H4 (cell line): ENCODE measurements at regions not wholly inside any gene's neighbourhood (a gene's known extent, or its start where the extent isn't known, plus 50 kb on each side); places are given as distances from the start of the nearest gene placed in this dataset.
"Not testable (repeated sequence)": the region's sequence is repeated elsewhere in the genome, so short reads cannot be mapped to it uniquely, and the experiment has no call there.

Source experiments
- DNase-seq: peaks from one replicate; pipeline ENCODE4 v3.0.0-alpha.2; 2015; ENCODE audit warnings: low spot score

- no peak for DNase-seq
Observed at GRCh38 chr6:815348-815738, 122.4 kb upstream of the EXOC2 start.

DNA sequence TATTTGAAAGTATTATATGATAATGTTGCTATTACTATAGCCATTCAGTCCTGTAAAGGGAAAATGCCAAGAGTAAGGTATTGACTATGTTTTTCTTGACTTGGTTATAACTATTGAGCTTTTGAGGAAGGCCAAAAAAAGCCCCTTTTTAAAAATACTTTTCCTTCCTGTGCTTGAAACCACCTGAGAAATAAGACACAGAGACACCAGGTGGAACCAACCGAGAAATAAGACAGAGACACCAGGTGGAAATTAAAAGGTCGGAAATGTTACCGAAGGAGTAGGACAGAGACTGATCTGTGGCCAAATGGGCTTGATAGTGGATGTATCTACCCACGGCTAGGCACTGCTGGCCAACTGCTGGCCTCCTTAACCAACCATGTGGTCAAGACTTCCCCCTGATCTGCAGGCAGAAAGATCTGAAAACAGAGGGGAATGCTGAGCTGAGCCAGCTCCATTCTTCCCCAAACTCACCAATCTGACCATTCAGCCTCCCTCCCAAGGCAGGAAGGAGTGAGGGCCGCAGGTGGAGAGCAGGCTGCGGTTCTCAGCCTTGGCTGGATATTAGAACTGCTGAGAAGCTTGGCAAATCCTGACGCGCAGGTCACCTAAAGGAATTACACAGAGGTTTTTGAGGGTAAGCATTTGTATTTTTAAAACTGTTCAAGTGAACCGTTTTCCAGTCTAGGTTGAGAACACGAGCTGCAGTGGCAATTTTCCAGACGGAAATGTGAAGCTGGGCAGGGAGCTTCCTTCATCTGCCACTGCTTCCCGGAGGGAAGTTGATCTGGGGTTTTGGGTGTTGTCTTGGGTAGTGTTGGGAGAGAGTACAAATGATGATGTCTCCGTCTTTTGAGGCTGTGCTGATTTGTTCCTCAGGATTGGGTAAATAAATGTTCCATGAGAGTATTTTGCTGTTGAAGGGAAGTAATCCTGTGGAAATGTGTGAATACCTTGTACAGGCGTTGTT is 121.7 kb upstream of the EXOC2 start:
- DNase-seq = no peak

GRCh38 chr6:811831-812230 is 118.9 kb upstream of the EXOC2 start:
- no peak for DNase-seq

GRCh38 chr6:811191-811590 is 118.3 kb upstream of the EXOC2 start:
- DNase-seq = no peak

DNA sequence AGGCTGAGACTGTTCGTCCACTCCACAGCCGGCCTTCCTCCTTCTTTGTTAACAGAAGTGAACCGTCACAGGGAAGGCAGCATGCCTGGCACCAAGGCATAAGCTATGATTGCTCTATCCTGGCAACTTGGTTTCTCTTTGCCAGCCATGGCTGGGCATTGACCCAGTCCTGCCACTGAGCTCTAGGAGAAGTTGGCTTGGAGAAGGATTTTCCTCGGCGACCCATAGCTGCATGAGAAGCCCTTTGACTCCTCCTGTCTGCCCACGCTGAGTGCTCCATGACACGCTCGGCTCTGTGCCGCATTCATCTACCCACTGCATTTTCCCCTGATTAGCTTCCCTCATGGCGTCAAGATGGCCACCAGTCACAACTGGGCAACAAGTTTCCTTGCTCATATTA is 111.8 kb upstream of the EXOC2 start:
- no peak for DNase-seq

DNA sequence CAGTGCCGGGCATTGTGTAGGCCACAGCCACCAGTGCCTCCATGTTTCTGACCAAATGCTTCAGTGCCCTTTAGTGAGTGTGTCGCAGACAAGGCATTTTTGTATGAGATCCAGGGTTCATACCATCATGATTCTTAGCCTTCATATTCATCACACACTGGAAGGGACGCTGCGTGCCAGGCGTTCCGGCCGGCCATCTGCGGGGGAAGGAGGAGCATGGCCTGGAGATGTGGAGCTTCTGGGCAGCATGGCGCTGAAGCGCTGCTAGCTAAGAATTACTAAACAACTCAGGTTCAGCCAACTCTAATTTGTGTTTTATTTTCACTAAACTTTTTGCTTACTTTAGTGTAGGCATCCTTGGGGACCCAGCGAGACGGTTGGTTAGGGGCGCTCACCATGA is 111.4 kb upstream of the EXOC2 start:
- no peak for DNase-seq

GRCh38 chr6:803191-803977 is 110.4 kb upstream of the EXOC2 start:
- no peak for DNase-seq

DNA sequence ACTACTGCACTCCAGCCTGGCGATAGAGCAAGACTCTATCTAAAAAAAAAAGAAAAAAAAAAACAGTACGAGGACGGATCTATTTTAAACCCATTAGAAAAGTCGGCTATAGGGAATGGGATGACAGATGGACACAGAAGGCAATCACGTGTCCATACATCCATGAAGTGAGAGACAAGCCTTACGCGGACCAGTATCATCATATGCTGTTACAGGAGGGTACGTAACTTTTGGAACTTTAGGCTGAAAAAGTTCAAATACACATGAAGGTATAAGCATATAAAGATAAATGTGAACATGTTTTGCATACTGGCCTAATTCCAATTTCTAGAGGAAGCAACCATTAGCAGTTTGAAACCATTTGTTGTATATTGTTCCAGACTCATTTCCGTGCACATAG is 109.8 kb upstream of the EXOC2 start:
- no peak for DNase-seq

DNA sequence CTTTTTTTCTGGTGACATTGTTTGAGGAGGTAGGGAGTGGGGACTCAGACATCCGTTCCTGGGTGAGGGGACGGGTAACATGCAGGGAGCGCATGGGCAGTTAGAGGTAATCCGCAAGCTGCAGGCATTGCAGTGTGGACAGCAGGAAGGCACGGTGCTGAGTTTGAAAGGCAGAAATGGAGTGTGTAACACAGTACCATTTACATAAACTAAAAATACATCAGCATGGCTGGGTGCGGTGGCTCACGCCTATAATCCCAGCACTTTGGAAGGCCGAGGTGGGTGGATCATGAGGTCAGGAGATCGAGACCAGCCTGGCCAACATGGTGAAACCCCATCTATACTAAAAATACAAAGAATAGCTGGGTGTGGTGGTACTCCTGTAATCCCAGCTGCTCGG is 109.3 kb upstream of the EXOC2 start:
- not testable (repeated sequence) for DNase-seq

GRCh38 chr6:799769-800168 is 106.8 kb upstream of the EXOC2 start:
- DNase-seq = no peak

DNA sequence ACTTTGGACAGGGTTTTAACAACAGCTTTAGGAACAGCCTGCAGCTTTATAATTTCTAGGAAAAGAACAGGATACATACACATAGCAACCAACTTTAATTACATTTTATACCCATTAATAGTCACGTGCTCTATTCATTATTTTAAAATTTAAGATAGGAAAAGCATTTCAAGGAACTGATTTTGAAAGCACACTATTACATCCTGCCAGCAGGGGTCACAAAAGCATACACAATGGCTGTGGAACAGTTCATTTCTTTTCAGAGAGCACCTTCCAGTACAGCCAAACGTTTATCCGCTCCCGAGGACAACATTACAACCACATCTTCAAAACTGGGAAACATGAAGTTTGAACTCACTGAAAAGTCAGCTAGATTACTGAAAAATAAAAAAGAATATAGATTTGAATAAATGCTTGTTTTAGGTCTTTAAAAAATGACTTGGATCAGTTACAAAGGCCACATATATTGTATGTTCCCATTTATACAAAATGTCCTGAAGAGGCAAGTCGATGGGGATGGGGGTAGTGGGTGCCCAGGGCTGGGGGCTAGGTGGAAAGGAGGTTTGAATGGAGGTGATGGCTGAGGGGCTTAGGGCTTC is 104.6 kb upstream of the EXOC2 start:
- DNase-seq = peak; percentile 62

DNA sequence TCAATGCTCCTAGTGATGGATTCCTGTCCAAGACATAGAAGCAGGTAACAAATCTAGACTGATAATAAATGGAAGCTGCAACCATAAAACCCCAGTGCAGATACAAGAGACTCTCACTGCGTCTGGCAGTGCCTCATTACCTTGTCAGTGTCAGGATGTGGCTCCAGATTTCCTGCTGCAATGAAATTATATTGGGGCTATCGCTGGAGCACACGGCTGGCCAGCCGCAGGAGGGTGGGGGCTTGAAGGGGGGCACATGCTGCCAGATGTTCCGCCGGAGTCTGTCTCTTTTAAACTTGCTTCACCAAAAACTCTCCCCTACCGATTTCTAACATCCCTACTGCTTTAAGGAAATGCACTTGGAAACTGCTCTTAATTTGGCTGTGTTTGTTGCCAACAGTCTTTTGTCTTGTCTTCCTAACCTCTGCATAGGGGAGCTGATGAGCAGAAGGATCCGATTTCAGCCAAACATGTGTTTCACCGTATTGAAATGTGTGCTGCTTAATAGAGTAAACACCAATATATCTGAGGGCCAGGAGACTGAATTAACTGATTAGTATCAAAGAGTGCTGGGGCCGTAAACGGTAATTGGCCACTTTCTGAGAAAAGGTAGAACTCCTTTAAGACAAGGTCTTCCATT is 102.2 kb upstream of the EXOC2 start:
- DNase-seq = no peak

- no peak for DNase-seq
Observed at GRCh38 chr6:793261-793660, 100.3 kb upstream of the EXOC2 start.

DNA sequence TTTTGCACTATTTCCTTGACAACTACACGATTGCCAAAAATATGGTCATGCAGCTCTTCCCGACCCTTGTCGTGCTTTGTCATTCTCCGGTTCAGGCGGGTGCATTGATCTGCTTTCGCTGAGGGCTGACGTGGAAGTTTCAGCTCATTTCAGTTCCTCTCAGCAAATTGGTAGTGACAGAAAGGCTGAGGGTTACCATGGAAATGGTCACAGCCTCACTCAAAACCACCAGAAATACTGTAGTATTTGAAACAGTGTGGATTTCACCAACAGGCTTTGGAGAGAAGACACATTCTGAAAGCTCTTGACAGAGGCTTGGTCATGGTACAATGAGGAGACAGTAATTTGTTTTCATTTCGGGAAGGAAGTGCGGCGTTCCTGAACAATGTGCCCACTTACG is 99.7 kb upstream of the EXOC2 start:
- no peak for DNase-seq

- DNase-seq = no peak
Observed at GRCh38 chr6:788058-788457, 95.1 kb upstream of the EXOC2 start.

DNA sequence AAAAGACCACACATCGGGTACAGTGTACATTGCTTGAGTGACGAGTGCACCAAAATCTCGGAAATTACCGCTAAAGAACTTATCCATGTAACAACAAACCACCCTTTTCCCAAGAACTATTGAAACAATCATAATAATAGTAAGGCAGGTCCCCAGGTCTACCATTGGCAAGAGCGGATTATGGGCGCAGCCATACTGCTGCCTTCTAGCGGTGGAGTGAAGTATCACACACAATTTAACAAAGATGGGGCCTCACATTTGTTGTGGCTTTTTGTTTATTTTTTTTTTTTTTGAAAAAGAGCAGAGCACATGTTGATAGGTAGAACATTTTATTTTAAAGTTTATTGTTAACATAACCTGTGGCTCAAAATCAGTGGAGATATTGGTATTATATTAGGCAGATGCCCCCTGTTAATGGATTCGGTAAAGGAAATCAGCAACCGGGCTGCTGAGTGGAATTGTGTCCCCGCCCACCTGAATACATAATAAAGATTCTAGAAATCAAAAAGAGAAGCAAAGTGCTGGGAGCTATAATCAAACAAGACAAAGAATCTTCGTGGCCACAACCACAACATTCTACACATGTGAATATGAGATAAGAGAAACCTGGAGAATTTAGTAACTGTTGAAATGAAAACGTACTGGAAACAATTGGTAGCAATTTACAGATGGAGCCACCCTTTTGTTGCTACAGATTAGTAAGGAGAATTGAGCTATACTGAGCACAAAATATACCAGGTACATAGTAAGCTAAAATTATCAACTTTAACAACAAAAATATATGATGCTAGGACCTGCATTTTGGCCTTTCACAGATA is 94.2 kb upstream of the EXOC2 start:
- DNase-seq = peak; percentile 35

GRCh38 chr6:783966-784735 is 91.2 kb upstream of the EXOC2 start:
- DNase-seq = no peak

GRCh38 chr6:782141-782540 is 89.2 kb upstream of the EXOC2 start:
- DNase-seq = peak; percentile 60

DNA sequence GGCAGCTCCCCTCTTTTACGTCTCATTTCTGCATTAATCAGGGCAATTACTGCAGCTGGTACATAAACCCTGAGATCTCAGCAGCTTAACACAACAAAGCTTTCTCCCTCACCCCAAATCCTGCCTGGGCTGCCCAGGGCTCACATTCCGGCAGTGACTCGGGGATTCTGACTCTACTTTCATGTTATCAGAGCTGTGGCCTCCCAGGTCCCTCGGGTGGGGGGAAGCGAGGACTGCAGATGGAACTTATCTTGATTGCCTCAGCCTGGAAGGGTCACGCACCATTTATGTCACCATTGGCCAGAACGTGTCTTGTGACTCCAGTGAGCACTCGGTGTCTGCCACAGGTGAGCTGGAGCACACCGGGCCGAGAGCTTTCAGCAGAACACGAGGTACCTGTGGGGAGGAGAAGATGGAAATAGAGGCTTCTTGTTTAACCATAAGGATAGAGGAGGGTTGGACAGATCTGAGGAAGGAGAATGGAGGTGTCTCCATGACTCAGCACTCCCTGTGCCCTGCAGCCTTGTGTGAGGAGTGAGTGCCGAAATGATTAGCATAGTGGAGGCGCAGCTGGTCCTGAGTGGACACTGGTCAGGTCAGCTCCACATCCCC is 88.5 kb upstream of the EXOC2 start:
- no peak for DNase-seq

- DNase-seq = no peak
Observed at GRCh38 chr6:780706-781105, 87.8 kb upstream of the EXOC2 start.
